Endodermal cell (in vitro differentiated cells): ENCODE measurements at regions not wholly inside any gene's neighbourhood (a gene's known extent, or its start where the extent isn't known, plus 50 kb on each side); places are given as distances from the start of the nearest gene placed in this dataset.

Source experiments
- DNase-seq: peaks from one replicate; pipeline ENCODE4 v3.0.0-alpha.2; 2017
- H3K27ac ChIP-seq: 2 replicates; pipeline ENCODE4 v1.5.1; 2013; ENCODE audit warnings: mild to moderate bottlenecking, low read depth, low read length, moderate library complexity
- H3K27me3 ChIP-seq: 2 replicates; pipeline ENCODE4 v1.6.1; 2013; ENCODE audit warnings: mild to moderate bottlenecking, low read length, moderate library complexity; ENCODE audit not compliant: insufficient read depth, control insufficient read depth, poor library complexity, severe bottlenecking
- H3K36me3 ChIP-seq: 2 replicates; pipeline ENCODE4 v1.7.0; 2013; ENCODE audit warnings: mild to moderate bottlenecking, low read length, moderate library complexity; ENCODE audit not compliant: control insufficient read depth, insufficient read depth
- H3K4me1 ChIP-seq: one replicate; pipeline ENCODE4 v1.7.0; 2013; ENCODE audit warnings: low read length; ENCODE audit not compliant: control insufficient read depth, insufficient read depth
- H3K4me3 ChIP-seq: 2 replicates; pipeline ENCODE4 v1.5.1; 2013; ENCODE audit warnings: mild to moderate bottlenecking, low read length, moderate library complexity
- H3K9ac ChIP-seq: 2 replicates; pipeline ENCODE4 v1.6.1; 2013; ENCODE audit warnings: mild to moderate bottlenecking, low read length, moderate library complexity; ENCODE audit not compliant: poor library complexity, severe bottlenecking; ENCODE audit errors: extremely low read depth
- H3K9me3 ChIP-seq: 2 replicates; pipeline ENCODE4 v1.6.1; 2013; ENCODE audit warnings: mild to moderate bottlenecking, low read length, moderate library complexity; ENCODE audit not compliant: control insufficient read depth
- H3K27ac Mint-ChIP-seq: 2 replicates; pipeline ENCODE4 v1.8.0; 2020; ENCODE audit warnings: mixed read lengths
- H3K27me3 Mint-ChIP-seq: 2 replicates; pipeline ENCODE4 v1.8.0; 2021; ENCODE audit warnings: mild to moderate bottlenecking, mixed read lengths; ENCODE audit not compliant: insufficient read depth
- H3K36me3 Mint-ChIP-seq: 2 replicates; pipeline ENCODE4 v1.8.0; 2020; ENCODE audit warnings: low read depth, mixed read lengths
- H3K4me1 Mint-ChIP-seq: 2 replicates; pipeline ENCODE4 v1.8.0; 2020; ENCODE audit warnings: mixed read lengths
- H3K4me3 Mint-ChIP-seq: 2 replicates; pipeline ENCODE4 v1.8.0; 2020; ENCODE audit warnings: mild to moderate bottlenecking, moderate library complexity, mixed read lengths
- H3K9me3 Mint-ChIP-seq: 2 replicates; pipeline ENCODE4 v1.8.0; 2020; ENCODE audit warnings: mild to moderate bottlenecking, mixed read lengths
- WGBS, 2 experiments: methylation state at CpG; one replicate each; pipeline versions ENCODE4 v1.1.5 to v1.1.7; 2013; ENCODE audit warnings: missing lambda C conversion rate in 2 of 2, mixed read lengths in 1 of 2; ENCODE audit not compliant: insufficient coverage in 1 of 2, insufficient read length in 1 of 2; 5-methylcytosine and 5-hydroxymethylcytosine counted together
- TF ChIP-seq, protein P1 (sequence below): fragments of 200-600 bp; sonication (generic); conservative IDR thresholded peaks from 2 replicates; pipeline ENCODE4 v1.5.0; 2021; ENCODE audit warnings: antibody characterized with exemption, mild to moderate bottlenecking

GRCh38 chr18:76564117-76564516, 69.1 kb upstream of the ZNF516 start:
- Histone ChIP-seq H3K4me1 (no peaks in the 10 kb centered on the region), H3K4me3 (no peak overlapping the region), H3K9ac (no peak overlapping the region), H3K27ac (no peak overlapping the region), H3K36me3 (no peaks in the 10 kb centered on the region), H3K9me3 (no peaks in the 10 kb centered on the region), H3K27me3 (no peaks in the 10 kb centered on the region)
- Mint-ChIP-seq H3K4me1 (peaks cover 4% of the 10 kb centered on the region), H3K9me3 (no peaks in the 10 kb centered on the region), H3K4me3 (no peak overlapping the region), H3K36me3 (no peaks in the 10 kb centered on the region), H3K27ac (no peak overlapping the region), H3K27me3 (peaks cover 6% of the 10 kb centered on the region)
- 93% methylated on average over 8 of the region's 8 CpGs for WGBS, 2 experiments
- TF ChIP-seq, protein P1, sequence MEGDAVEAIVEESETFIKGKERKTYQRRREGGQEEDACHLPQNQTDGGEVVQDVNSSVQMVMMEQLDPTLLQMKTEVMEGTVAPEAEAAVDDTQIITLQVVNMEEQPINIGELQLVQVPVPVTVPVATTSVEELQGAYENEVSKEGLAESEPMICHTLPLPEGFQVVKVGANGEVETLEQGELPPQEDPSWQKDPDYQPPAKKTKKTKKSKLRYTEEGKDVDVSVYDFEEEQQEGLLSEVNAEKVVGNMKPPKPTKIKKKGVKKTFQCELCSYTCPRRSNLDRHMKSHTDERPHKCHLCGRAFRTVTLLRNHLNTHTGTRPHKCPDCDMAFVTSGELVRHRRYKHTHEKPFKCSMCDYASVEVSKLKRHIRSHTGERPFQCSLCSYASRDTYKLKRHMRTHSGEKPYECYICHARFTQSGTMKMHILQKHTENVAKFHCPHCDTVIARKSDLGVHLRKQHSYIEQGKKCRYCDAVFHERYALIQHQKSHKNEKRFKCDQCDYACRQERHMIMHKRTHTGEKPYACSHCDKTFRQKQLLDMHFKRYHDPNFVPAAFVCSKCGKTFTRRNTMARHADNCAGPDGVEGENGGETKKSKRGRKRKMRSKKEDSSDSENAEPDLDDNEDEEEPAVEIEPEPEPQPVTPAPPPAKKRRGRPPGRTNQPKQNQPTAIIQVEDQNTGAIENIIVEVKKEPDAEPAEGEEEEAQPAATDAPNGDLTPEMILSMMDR, result no peak
- no peak for DNase-seq

- H3K27ac ChIP-seq, result no peak overlapping the region
Measured at GRCh38 chr18:76562286-76563122, 67.5 kb upstream of the ZNF516 start.

GRCh38 chr18:76558881-76559667, 64.0 kb upstream of the ZNF516 start:
- Histone ChIP-seq H3K9me3 (no peaks in the 10 kb centered on the region), H3K9ac (no peak overlapping the region), H3K4me3 (no peak overlapping the region), H3K4me1 (no peaks in the 10 kb centered on the region), H3K27me3 (no peaks in the 10 kb centered on the region), H3K36me3 (no peaks in the 10 kb centered on the region), H3K27ac (no peak overlapping the region)
- TF ChIP-seq, protein P1, result no peak
- H3K4me1 Mint-ChIP-seq, result no peaks in the 10 kb centered on the region
- no peak overlapping the region for H3K27ac Mint-ChIP-seq
- peak; percentile 33 for DNase-seq
- no peak overlapping the region for H3K4me3 Mint-ChIP-seq
- no peaks in the 10 kb centered on the region for H3K9me3 Mint-ChIP-seq
- no peaks in the 10 kb centered on the region for H3K36me3 Mint-ChIP-seq
- peaks cover 1% of the 10 kb centered on the region for H3K27me3 Mint-ChIP-seq
- 87 to 88% methylated on average over 6 to 18 of the region's 18 CpGs for WGBS, 2 experiments

More at GRCh38 chr18:76562286-76563122, 67.5 kb upstream of the ZNF516 start:
- H3K4me1 Mint-ChIP-seq, result peaks cover 4% of the 10 kb centered on the region
- H3K4me3 Mint-ChIP-seq, result no peak overlapping the region
- TF ChIP-seq, protein P1, result no peak
- no peaks in the 10 kb centered on the region for H3K36me3 ChIP-seq
- no peak overlapping the region for H3K4me3 ChIP-seq
- no peak overlapping the region for H3K9ac ChIP-seq
- no peaks in the 10 kb centered on the region for H3K4me1 ChIP-seq
- no peaks in the 10 kb centered on the region for H3K27me3 ChIP-seq
- H3K9me3 ChIP-seq, result no peaks in the 10 kb centered on the region
- WGBS, 2 experiments, result 94 to 96% methylated on average over 19 to 30 of the region's 30 CpGs
- peaks cover 7% of the 10 kb centered on the region for H3K27me3 Mint-ChIP-seq
- DNase-seq, result peak; percentile 31
- H3K27ac Mint-ChIP-seq, result no peak overlapping the region
- H3K36me3 Mint-ChIP-seq, result no peaks in the 10 kb centered on the region
- H3K9me3 Mint-ChIP-seq, result no peaks in the 10 kb centered on the region
